Endothelial cell of umbilical vein (primary cell): ENCODE measurements at regions not wholly inside any gene's neighbourhood (a gene's known extent, or its start where the extent isn't known, plus 50 kb on each side); places are given as distances from the start of the nearest gene placed in this dataset.

Experiments
- CTCF ChIP-seq, 2 donors: IDR thresholded peaks; 1 replicate in 1 of 2; 2 replicates in 1 of 2; pipeline ENCODE4 v1.5.1; 2011; ENCODE audit warnings: low read length in 2 of 2, mild to moderate bottlenecking in 2 of 2, moderate library complexity in 2 of 2, control low read depth in 1 of 2, inconsistent platforms in 1 of 2, low read depth in 1 of 2; ENCODE audit not compliant: insufficient read depth in 1 of 2; ENCODE audit errors: extremely low read depth in 1 of 2
- EZH2 ChIP-seq: IDR thresholded peaks from 2 replicates; pipeline ENCODE4 v1.6.1; 2012; ENCODE audit warnings: borderline replicate concordance, low read depth, mild to moderate bottlenecking, moderate library complexity, low read length, inconsistent platforms; ENCODE audit not compliant: severe bottlenecking
- MAX ChIP-seq: IDR thresholded peaks from 2 replicates; pipeline ENCODE4 v1.6.1; 2011; ENCODE audit not compliant: insufficient read depth, insufficient read length
- MYC ChIP-seq: IDR thresholded peaks from one replicate; pipeline ENCODE4 v1.6.1; 2011; ENCODE audit warnings: mild to moderate bottlenecking, low read depth, low read length
- POLR2A ChIP-seq: IDR thresholded peaks from 2 replicates; pipeline ENCODE4 v1.6.1; 2012; ENCODE audit warnings: low read depth, mild to moderate bottlenecking, control low read depth, low read length
- POLR2AphosphoS5 ChIP-seq: IDR thresholded peaks from 2 replicates; pipeline ENCODE4 v1.6.1; 2012; ENCODE audit warnings: low read depth, mild to moderate bottlenecking, control low read depth, low read length, moderate library complexity; ENCODE audit not compliant: insufficient read depth

DNA sequence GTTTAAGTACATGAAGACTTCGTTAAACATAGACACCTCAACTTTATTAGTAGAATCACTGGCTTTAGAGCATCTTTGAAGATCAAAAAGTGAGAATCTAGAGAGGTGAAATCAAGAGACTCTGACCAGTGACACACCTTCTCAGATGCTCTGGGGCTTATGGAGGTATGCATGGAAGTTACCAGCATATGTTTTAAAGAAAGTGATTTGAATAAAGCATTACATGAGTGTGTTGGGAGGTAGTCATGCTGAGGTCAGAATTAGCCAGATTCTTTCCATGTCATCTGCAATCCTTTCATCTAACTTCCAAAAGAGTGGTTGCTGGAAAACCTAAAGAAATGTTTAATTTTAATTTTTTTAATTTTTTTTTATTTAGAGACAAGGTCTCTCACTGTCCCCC lies 658.0 kb upstream of the GOLIM4 start:
- no peak for TF ChIP-seq CTCF (IDR thresholded peaks at IDR 0.05; ENCODE audit: extremely low read depth in 1 of 2, insufficient read depth in 1 of 2, low read depth in 1 of 2, low read length in 2 of 2)
- TF ChIP-seq EZH2: no peak
- TF ChIP-seq POLR2AphosphoS5: no peak
- no peak for TF ChIP-seq MAX
- TF ChIP-seq POLR2A: no peak
- TF ChIP-seq MYC: no peak
